ENCODE measurements at regions not wholly inside any gene's neighbourhood (a gene's known extent, or its start where the extent isn't known, plus 50 kb on each side); places are given as distances from the start of the nearest gene placed in this dataset.
"Not testable (repeated sequence)": the region's sequence is repeated elsewhere in the genome, so short reads cannot be mapped to it uniquely, and the experiment has no call there.

- Histone ChIP-seq H3K27ac (no peak overlapping the region), H3K4me3 (no peak overlapping the region), H3K27me3 (ENCODE audit: low read depth) (no peaks in the 10 kb centered on the region), H3K36me3 (no peaks in the 10 kb centered on the region), H3K4me1 (no peaks in the 10 kb centered on the region), H3K9me3 (no peaks in the 10 kb centered on the region)
- ATAC-seq, result no peak
- DNase-seq, result no peak
- TF ChIP-seq CTCF (IDR thresholded peaks at IDR 0.05), result no peak
- intact Hi-C loops (cut with DNase I), result no loop called here
Measured at GRCh38 chr2:180840641-180841040, 139.8 kb upstream of the UBE2E3 start.

GRCh38 chr2:180829836-180830235, 150.6 kb upstream of the UBE2E3 start:
- Histone ChIP-seq H3K27ac (no peak overlapping the region), H3K27me3 (ENCODE audit: low read depth) (no peaks in the 10 kb centered on the region), H3K36me3 (no peaks in the 10 kb centered on the region), H3K4me1 (no peaks in the 10 kb centered on the region), H3K9me3 (no peaks in the 10 kb centered on the region), H3K4me3 (no peak overlapping the region)
- ATAC-seq, result no peak
- intact Hi-C loops (cut with DNase I), result no loop called here
- DNase-seq, result no peak
- no peak for TF ChIP-seq CTCF (IDR thresholded peaks at IDR 0.05)

- DNase-seq (no peak), ATAC-seq (no peak)
- intact Hi-C loops (cut with DNase I), result no loop called here
- no peak overlapping the region for H3K4me3 ChIP-seq
- H3K4me1 ChIP-seq, result no peaks in the 10 kb centered on the region
- H3K27ac ChIP-seq, result no peak overlapping the region
- no peak for TF ChIP-seq CTCF (IDR thresholded peaks at IDR 0.05)
- H3K9me3 ChIP-seq, result no peaks in the 10 kb centered on the region
- H3K27me3 ChIP-seq (ENCODE audit: low read depth), result no peaks in the 10 kb centered on the region
- H3K36me3 ChIP-seq, result no peaks in the 10 kb centered on the region
Measured at GRCh38 chr2:180829261-180829660, 151.1 kb upstream of the UBE2E3 start.

- Histone ChIP-seq H3K4me1 (no peaks in the 10 kb centered on the region), H3K4me3 (no peak overlapping the region), H3K36me3 (no peaks in the 10 kb centered on the region), H3K27ac (no peak overlapping the region), H3K9me3 (no peaks in the 10 kb centered on the region), H3K27me3 (ENCODE audit: low read depth) (no peaks in the 10 kb centered on the region)
- ATAC-seq, result no peak
- intact Hi-C loops (cut with DNase I), result no loop called here
- DNase-seq, result no peak
- TF ChIP-seq CTCF (IDR thresholded peaks at IDR 0.05), result no peak
Measured at GRCh38 chr2:180828756-180829155, 151.6 kb upstream of the UBE2E3 start.

GRCh38 chr2:180823546-180824141, 156.8 kb upstream of the UBE2E3 start:
- no peak for DNase-seq
- H3K9me3 ChIP-seq, result no peaks in the 10 kb centered on the region
- no peak for TF ChIP-seq CTCF (IDR thresholded peaks at IDR 0.05)

GRCh38 chr2:180819106-180819505, 161.3 kb upstream of the UBE2E3 start:
- TF ChIP-seq CTCF (IDR thresholded peaks at IDR 0.05), result no peak
- H3K4me1 ChIP-seq, result no peaks in the 10 kb centered on the region
- H3K27ac ChIP-seq, result no peak overlapping the region
- no peak for DNase-seq
- H3K36me3 ChIP-seq, result no peaks in the 10 kb centered on the region
- no peaks in the 10 kb centered on the region for H3K27me3 ChIP-seq (ENCODE audit: low read depth)
- H3K4me3 ChIP-seq, result no peak overlapping the region
- intact Hi-C loops (cut with DNase I), result no loop called here
- no peak for ATAC-seq
- no peaks in the 10 kb centered on the region for H3K9me3 ChIP-seq

More at GRCh38 chr2:180823546-180824141, 156.8 kb upstream of the UBE2E3 start:
- intact Hi-C loops (cut with DNase I), result no loop called here
- Histone ChIP-seq H3K4me3 (no peak overlapping the region), H3K27me3 (ENCODE audit: low read depth) (no peaks in the 10 kb centered on the region), H3K36me3 (no peaks in the 10 kb centered on the region), H3K4me1 (no peaks in the 10 kb centered on the region), H3K27ac (no peak overlapping the region)
- no peak for ATAC-seq

GRCh38 chr2:180818700-180819099, 161.7 kb upstream of the UBE2E3 start:
- H3K4me1 ChIP-seq; H3K4me3 ChIP-seq; H3K27me3 ChIP-seq (ENCODE audit: low read depth); H3K9me3 ChIP-seq; H3K27ac ChIP-seq; DNase-seq; intact Hi-C loops (cut with DNase I); H3K36me3 ChIP-seq; ATAC-seq: not testable (repeated sequence)
